A549 (cell line): ENCODE measurements at regions not wholly inside any gene's neighbourhood (a gene's known extent, or its start where the extent isn't known, plus 50 kb on each side); places are given as distances from the start of the nearest gene placed in this dataset.

Experiments used
- CEBPB ChIP-seq, 2 experiments: fragments of >200 bp in 1 of 2; sonication (Bioruptor Twin) in 1 of 2; formaldehyde crosslinking in 1 of 2; IDR thresholded peaks; 2 replicates each; pipeline ENCODE4 v1.6.1; 2012 to 2016
- CTCF ChIP-seq: fragments of >200 bp; sonication (Bioruptor Twin); formaldehyde crosslinking; IDR thresholded peaks from 3 replicates; pipeline ENCODE4 v1.5.1; 2016
- EP300 ChIP-seq, 2 experiments: fragments of >200 bp; sonication (Bioruptor Twin); formaldehyde crosslinking; IDR thresholded peaks; 2 replicates in 1 of 2; 3 replicates in 1 of 2; pipeline ENCODE4 v1.6.1; 2016 to 2017
- MAX ChIP-seq: IDR thresholded peaks from 2 replicates; pipeline ENCODE4 v1.6.1; 2012
- NR3C1 ChIP-seq: fragments of >200 bp; sonication (Bioruptor Twin); formaldehyde crosslinking; IDR thresholded peaks from 3 replicates; pipeline ENCODE4 v1.6.1; 2017
- REST ChIP-seq: fragments of 200-600 bp; sonication (generic); IDR thresholded peaks from 2 replicates; pipeline ENCODE4 v1.6.1; 2016; ENCODE audit warnings: antibody characterized with exemption, mild to moderate bottlenecking, moderate library complexity
- RNF2 ChIP-seq: fragments of 200-600 bp; sonication (generic); IDR thresholded peaks from 2 replicates; pipeline ENCODE4 v1.6.1; 2016; ENCODE audit warnings: low read depth, mild to moderate bottlenecking, antibody characterized with exemption, moderate library complexity, borderline replicate concordance

- TF ChIP-seq EP300 (IDR thresholded peaks at IDR 0.05) (no peak), NR3C1 (no peak), CTCF (no peak), CEBPB (IDR thresholded peaks at IDR 0.05) (no peak), MAX (no peak), RNF2 (no peak), REST (no peak)
These were observed 139.1 kb downstream of the RERGL start for GRCh38 chr12:17950898-17951297.
